Hepatocyte (in vitro differentiated cells): ENCODE measurements at regions not wholly inside any gene's neighbourhood (a gene's known extent, or its start where the extent isn't known, plus 50 kb on each side); places are given as distances from the start of the nearest gene placed in this dataset.

ENCODE experiments used
- CTCF ChIP-seq: fragments of 200-600 bp; sonication (generic); IDR thresholded peaks from 2 replicates; pipeline ENCODE4 v1.5.1; 2016; ENCODE audit warnings: antibody characterized with exemption, mild to moderate bottlenecking; ENCODE audit not compliant: poor library complexity
- EZH2 ChIP-seq: fragments of 200-600 bp; sonication (generic); IDR thresholded peaks from 2 replicates; pipeline ENCODE4 v1.6.1; 2016; ENCODE audit warnings: antibody characterized with exemption, mild to moderate bottlenecking, borderline replicate concordance
- EZH2phosphoT487 ChIP-seq: fragments of 200-600 bp; sonication (generic); IDR thresholded peaks from one replicate; pipeline ENCODE4 v1.6.1; 2018; ENCODE audit warnings: antibody characterized with exemption, mild to moderate bottlenecking, low read depth, moderate library complexity; ENCODE audit not compliant: unreplicated experiment, severe bottlenecking

- no peak for TF ChIP-seq CTCF
- TF ChIP-seq EZH2 = no peak
- TF ChIP-seq EZH2phosphoT487 = no peak
Measured at GRCh38 chr11:109165035-109165434, 257.0 kb upstream of the C11orf87 start.
